Osteocyte (in vitro differentiated cells): ENCODE measurements at regions not wholly inside any gene's neighbourhood (a gene's known extent, or its start where the extent isn't known, plus 50 kb on each side); places are given as distances from the start of the nearest gene placed in this dataset.

Experiments
- DNase-seq: peaks from one replicate; pipeline ENCODE4 v3.0.0; 2021; ENCODE audit warnings: mixed read lengths; ENCODE audit not compliant: unreplicated experiment; ENCODE audit errors: extremely low spot score
- H3K27ac Mint-ChIP-seq: one replicate; pipeline ENCODE4 v1.8.0; 2021; ENCODE audit warnings: mild to moderate bottlenecking, mixed read lengths; ENCODE audit not compliant: unreplicated experiment
- H3K27me3 Mint-ChIP-seq: one replicate; pipeline ENCODE4 v1.8.0; 2021; ENCODE audit warnings: mixed read lengths; ENCODE audit not compliant: unreplicated experiment
- H3K36me3 Mint-ChIP-seq: one replicate; pipeline ENCODE4 v1.8.0; 2021; ENCODE audit warnings: mixed read lengths; ENCODE audit not compliant: unreplicated experiment
- H3K4me1 Mint-ChIP-seq: one replicate; pipeline ENCODE4 v1.8.0; 2021; ENCODE audit warnings: mixed read lengths; ENCODE audit not compliant: unreplicated experiment
- H3K4me3 Mint-ChIP-seq: one replicate; pipeline ENCODE4 v1.8.0; 2021; ENCODE audit warnings: mild to moderate bottlenecking, moderate library complexity, mixed read lengths; ENCODE audit not compliant: unreplicated experiment
- H3K9me3 Mint-ChIP-seq: one replicate; pipeline ENCODE4 v1.8.0; 2021; ENCODE audit warnings: mixed read lengths; ENCODE audit not compliant: unreplicated experiment
- CTCF ChIP-seq: fragments of 200-600 bp; sonication (generic); IDR thresholded peaks from 2 replicates; pipeline ENCODE4 v1.5.0; 2021; ENCODE audit warnings: antibody characterized with exemption, mild to moderate bottlenecking, moderate library complexity

DNA sequence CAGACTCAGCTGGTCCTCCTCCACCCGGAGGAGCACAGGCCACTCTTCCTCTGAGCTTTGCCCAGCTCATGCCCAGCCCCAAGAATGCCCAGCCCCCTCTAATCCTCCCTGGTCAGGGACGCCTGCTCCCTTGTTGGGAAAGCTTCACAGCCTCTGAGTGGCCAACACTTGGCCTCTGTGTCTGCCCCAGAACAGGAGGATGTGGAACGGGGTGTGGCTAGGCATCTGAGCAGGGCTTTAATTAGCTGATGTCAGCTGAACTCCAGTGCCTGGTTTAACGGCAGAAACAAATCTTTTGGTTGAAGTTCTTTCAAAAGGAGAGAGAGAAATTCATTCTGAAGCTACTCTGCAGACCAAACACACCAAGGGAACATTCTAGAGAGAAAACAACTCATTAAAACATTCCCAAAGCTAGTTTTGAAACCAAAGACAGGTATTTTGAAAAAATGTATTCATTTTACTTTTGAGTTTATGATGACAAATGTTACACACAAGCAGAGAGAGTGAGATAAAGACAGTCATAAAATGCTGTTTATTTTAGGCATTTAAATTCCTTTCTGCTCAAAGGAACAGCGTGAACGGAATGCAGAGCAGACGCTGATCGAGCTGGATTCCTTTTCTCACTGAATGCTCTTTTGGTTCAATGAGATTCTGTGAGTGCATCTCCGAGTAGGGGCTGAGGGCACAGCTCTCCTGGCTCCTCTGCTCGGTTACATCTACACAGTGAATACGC, 63.8 kb downstream of the RTP5 start:
- H3K9me3 Mint-ChIP-seq, result peaks cover 7% of the 10 kb centered on the region
- H3K27ac Mint-ChIP-seq, result peak overlapping the region; percentile 47
- peaks cover 3% of the 10 kb centered on the region for H3K36me3 Mint-ChIP-seq
- H3K4me1 Mint-ChIP-seq, result peaks cover 4% of the 10 kb centered on the region
- no peak overlapping the region for H3K4me3 Mint-ChIP-seq
- no peaks in the 10 kb centered on the region for H3K27me3 Mint-ChIP-seq
- DNase-seq, result no peak
- TF ChIP-seq CTCF, result no peak

- H3K36me3 Mint-ChIP-seq, result peaks cover 3% of the 10 kb centered on the region
- peaks cover 15% of the 10 kb centered on the region for H3K9me3 Mint-ChIP-seq
- no peak overlapping the region for H3K4me3 Mint-ChIP-seq
- DNase-seq, result no peak
- no peak overlapping the region for H3K27ac Mint-ChIP-seq
- no peaks in the 10 kb centered on the region for H3K27me3 Mint-ChIP-seq
- TF ChIP-seq CTCF, result no peak
- peaks cover 4% of the 10 kb centered on the region for H3K4me1 Mint-ChIP-seq
Measured at GRCh38 chr2:241935314-241935713, 65.8 kb downstream of the RTP5 start.

DNA sequence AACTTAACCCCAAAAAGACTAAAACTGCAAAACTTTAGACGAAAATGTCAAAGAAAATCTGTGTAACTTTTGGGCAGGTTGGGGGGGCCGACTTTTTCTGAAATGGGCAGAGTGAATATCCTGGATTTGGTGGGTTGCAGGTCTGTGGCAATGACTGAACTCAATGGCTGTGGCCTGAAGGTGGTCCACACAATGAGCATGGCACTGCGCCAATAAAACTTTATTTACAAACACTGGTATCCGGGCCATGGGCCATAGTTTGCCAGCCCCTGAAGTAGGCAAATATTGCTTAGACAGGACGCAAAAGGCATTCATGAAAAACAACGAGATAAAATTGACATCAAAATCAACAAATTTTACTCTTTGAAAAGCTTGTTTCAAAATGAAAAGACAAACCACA, 66.2 kb downstream of the RTP5 start:
- peaks cover 3% of the 10 kb centered on the region for H3K36me3 Mint-ChIP-seq
- no peaks in the 10 kb centered on the region for H3K27me3 Mint-ChIP-seq
- no peak overlapping the region for H3K27ac Mint-ChIP-seq
- TF ChIP-seq CTCF, result no peak
- no peak overlapping the region for H3K4me3 Mint-ChIP-seq
- peak; percentile 25 for DNase-seq
- H3K4me1 Mint-ChIP-seq, result peaks cover 4% of the 10 kb centered on the region
- H3K9me3 Mint-ChIP-seq, result peaks cover 18% of the 10 kb centered on the region

DNA sequence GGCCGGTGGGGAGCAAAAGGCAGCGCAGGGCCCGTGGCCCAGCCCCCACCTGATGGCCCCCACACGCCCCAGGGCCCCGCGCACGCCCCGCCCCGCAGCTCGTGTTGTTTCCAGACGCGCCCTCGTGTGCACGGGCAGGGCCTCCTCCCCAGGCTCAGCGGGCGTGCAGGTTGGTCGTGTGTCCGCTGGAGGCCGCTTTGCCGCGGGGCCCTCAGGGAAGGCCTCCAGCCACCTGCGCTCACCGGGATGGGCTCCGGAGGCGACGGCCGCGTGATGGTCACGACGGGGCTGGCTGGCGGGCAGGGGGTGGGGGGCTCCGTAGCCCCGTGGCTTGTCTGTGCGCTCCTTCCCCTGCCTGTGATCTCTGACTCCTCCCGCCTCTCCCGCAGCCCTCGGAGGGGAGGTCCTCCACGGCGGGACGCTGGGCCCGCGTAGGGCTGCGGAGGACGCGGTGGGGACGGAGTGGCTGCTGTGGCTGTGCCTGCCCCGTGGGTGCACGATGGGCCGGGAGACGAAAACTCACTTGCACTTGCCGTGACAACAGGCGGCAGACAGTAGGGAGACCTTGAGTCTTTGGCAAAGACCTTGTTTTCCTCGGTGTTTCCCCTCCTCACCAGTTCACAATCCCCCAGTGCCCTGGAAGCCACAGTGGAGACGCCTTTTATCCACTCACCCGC, 67.1 kb downstream of the RTP5 start:
- no peaks in the 10 kb centered on the region for H3K27me3 Mint-ChIP-seq
- TF ChIP-seq CTCF, result no peak
- H3K4me3 Mint-ChIP-seq, result no peak overlapping the region
- peaks cover 18% of the 10 kb centered on the region for H3K9me3 Mint-ChIP-seq
- DNase-seq, result peak; percentile 82
- H3K4me1 Mint-ChIP-seq, result peaks cover 4% of the 10 kb centered on the region
- peaks cover 3% of the 10 kb centered on the region for H3K36me3 Mint-ChIP-seq
- no peak overlapping the region for H3K27ac Mint-ChIP-seq

GRCh38 chr2:241937297-241937696, 67.8 kb downstream of the RTP5 start:
- peaks cover 3% of the 10 kb centered on the region for H3K36me3 Mint-ChIP-seq
- peaks cover 4% of the 10 kb centered on the region for H3K4me1 Mint-ChIP-seq
- no peaks in the 10 kb centered on the region for H3K27me3 Mint-ChIP-seq
- peaks cover 18% of the 10 kb centered on the region for H3K9me3 Mint-ChIP-seq
- no peak overlapping the region for H3K27ac Mint-ChIP-seq
- DNase-seq, result peak; percentile 84
- H3K4me3 Mint-ChIP-seq, result no peak overlapping the region
- TF ChIP-seq CTCF, result no peak
